ENCODE measurements at regions not wholly inside any gene's neighbourhood (a gene's known extent, or its start where the extent isn't known, plus 50 kb on each side); places are given as distances from the start of the nearest gene placed in this dataset.

GRCh38 chr7:20507157-20507556 lies 108.3 kb upstream of the ABCB5 start:
- no peak overlapping the region for H3K27ac ChIP-seq

GRCh38 chr7:20508109-20508508 lies 107.4 kb upstream of the ABCB5 start:
- intact Hi-C loops (cut with DNase I), result no loop called here

More at GRCh38 chr7:20507157-20507556, 108.3 kb upstream of the ABCB5 start:
- H3K27me3 ChIP-seq, result no peaks in the 10 kb centered on the region
- H3K36me3 ChIP-seq, result no peaks in the 10 kb centered on the region
- intact Hi-C loops (cut with DNase I), result no loop called here
- no peak for DNase-seq
- no peak for TF ChIP-seq POLR2A (IDR thresholded peaks at IDR 0.05)
- TF ChIP-seq, protein P1, sequence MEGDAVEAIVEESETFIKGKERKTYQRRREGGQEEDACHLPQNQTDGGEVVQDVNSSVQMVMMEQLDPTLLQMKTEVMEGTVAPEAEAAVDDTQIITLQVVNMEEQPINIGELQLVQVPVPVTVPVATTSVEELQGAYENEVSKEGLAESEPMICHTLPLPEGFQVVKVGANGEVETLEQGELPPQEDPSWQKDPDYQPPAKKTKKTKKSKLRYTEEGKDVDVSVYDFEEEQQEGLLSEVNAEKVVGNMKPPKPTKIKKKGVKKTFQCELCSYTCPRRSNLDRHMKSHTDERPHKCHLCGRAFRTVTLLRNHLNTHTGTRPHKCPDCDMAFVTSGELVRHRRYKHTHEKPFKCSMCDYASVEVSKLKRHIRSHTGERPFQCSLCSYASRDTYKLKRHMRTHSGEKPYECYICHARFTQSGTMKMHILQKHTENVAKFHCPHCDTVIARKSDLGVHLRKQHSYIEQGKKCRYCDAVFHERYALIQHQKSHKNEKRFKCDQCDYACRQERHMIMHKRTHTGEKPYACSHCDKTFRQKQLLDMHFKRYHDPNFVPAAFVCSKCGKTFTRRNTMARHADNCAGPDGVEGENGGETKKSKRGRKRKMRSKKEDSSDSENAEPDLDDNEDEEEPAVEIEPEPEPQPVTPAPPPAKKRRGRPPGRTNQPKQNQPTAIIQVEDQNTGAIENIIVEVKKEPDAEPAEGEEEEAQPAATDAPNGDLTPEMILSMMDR (IDR thresholded peaks at IDR 0.05), result no peak
- H3K9me3 ChIP-seq, result no peaks in the 10 kb centered on the region
- H3K4me3 ChIP-seq, result no peak overlapping the region
- 80 to 100% methylated on average over 1 of the region's 1 CpG for WGBS, 2 donors
- H3K4me1 ChIP-seq, result no peaks in the 10 kb centered on the region

GRCh38 chr7:20509892-20510572 lies 105.4 kb upstream of the ABCB5 start:
- WGBS, 2 donors, result 72 to 77% methylated on average over 4 of the region's 4 CpGs
- H3K4me1 ChIP-seq, result peaks cover 0 to 9% (median 0%) of the 10 kb centered on the region in 3 donors
- H3K27me3 ChIP-seq, result no peaks in the 10 kb centered on the region
- no peak for DNase-seq
- no peaks in the 10 kb centered on the region for H3K9me3 ChIP-seq
- no peak overlapping the region for H3K4me3 ChIP-seq
- intact Hi-C loops (cut with DNase I), result no loop called here
- TF ChIP-seq POLR2A (IDR thresholded peaks at IDR 0.05), result no peak
- TF ChIP-seq, protein P1 (IDR thresholded peaks at IDR 0.05), result no peak
- H3K27ac ChIP-seq, result no peak overlapping the region
- no peaks in the 10 kb centered on the region for H3K36me3 ChIP-seq

More at GRCh38 chr7:20508109-20508508, 107.4 kb upstream of the ABCB5 start:
- no peak for DNase-seq
- no peak overlapping the region for H3K4me3 ChIP-seq
- no peaks in the 10 kb centered on the region for H3K9me3 ChIP-seq
- TF ChIP-seq, protein P1 (IDR thresholded peaks at IDR 0.05), result no peak
- TF ChIP-seq POLR2A (IDR thresholded peaks at IDR 0.05), result no peak
- H3K36me3 ChIP-seq, result no peaks in the 10 kb centered on the region
- H3K27ac ChIP-seq, result no peak overlapping the region
- 86% methylated on average over 4 of the region's 4 CpGs for WGBS, 2 donors
- no peaks in the 10 kb centered on the region for H3K4me1 ChIP-seq
- H3K27me3 ChIP-seq, result no peaks in the 10 kb centered on the region

DNA sequence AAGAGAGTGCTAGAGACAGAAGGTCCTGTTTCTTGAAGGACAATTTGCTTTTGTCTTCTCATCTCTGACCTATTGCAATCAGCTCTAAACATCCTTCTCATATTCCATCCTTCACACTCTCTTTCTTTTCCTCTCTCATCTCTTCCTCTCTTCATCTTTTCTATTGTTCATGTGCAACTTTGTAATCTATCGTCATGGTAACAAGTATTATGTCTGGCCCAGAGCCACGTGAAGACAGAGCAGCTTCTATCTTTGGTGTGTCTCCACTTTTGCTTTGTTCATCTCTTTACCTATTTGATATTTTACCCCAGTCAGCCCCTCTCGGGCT lies 104.9 kb upstream of the ABCB5 start:
- no peak for DNase-seq
- Histone ChIP-seq H3K27ac (no peak overlapping the region), H3K36me3 (no peaks in the 10 kb centered on the region), H3K4me1 (peaks cover 0 to 9% (median 0%) of the 10 kb centered on the region in 3 donors), H3K9me3 (no peaks in the 10 kb centered on the region), H3K4me3 (no peak overlapping the region), H3K27me3 (no peaks in the 10 kb centered on the region)
- WGBS, 2 donors, result 79% methylated on average over 3 of the region's 3 CpGs
- TF ChIP-seq, protein P1 (IDR thresholded peaks at IDR 0.05), result no peak
- TF ChIP-seq POLR2A (IDR thresholded peaks at IDR 0.05), result no peak
- intact Hi-C loops (cut with DNase I), result no loop called here

- Histone ChIP-seq H3K27ac (no peak overlapping the region), H3K4me3 (no peak overlapping the region), H3K27me3 (no peaks in the 10 kb centered on the region), H3K36me3 (no peaks in the 10 kb centered on the region), H3K4me1 (peaks cover 0 to 9% (median 0%) of the 10 kb centered on the region in 3 donors), H3K9me3 (no peaks in the 10 kb centered on the region)
- WGBS, 2 donors, result 58 to 72% methylated on average over 2 of the region's 2 CpGs
- no peak for DNase-seq
- TF ChIP-seq, protein P1 (IDR thresholded peaks at IDR 0.05), result no peak
- TF ChIP-seq POLR2A (IDR thresholded peaks at IDR 0.05), result no peak
- intact Hi-C loops (cut with DNase I), result no loop called here
Observed at GRCh38 chr7:20513341-20513740, 102.1 kb upstream of the ABCB5 start.

Measured in esophagus squamous epithelium (tissue), 5 donors.